H7 (cell line): ENCODE measurements at regions not wholly inside any gene's neighbourhood (a gene's known extent, or its start where the extent isn't known, plus 50 kb on each side); places are given as distances from the start of the nearest gene placed in this dataset.

Experiments
- DNase-seq: peaks from one replicate; pipeline ENCODE4 v3.0.0; 2012
- H3K27me3 ChIP-seq: 2 replicates; pipeline ENCODE4 v1.6.0; 2011; ENCODE audit warnings: mild to moderate bottlenecking, low read length; ENCODE audit not compliant: control insufficient read depth, insufficient read depth
- H3K36me3 ChIP-seq: replicated peaks from 2 replicates; pipeline ENCODE4 v1.5.1; 2011; ENCODE audit warnings: low read length; ENCODE audit not compliant: control insufficient read depth, insufficient read depth
- H3K4me3 ChIP-seq: 2 replicates; pipeline ENCODE4 v1.5.1; 2011; ENCODE audit warnings: low read depth, mild to moderate bottlenecking, control low read depth, low read length, moderate library complexity; ENCODE audit not compliant: insufficient read depth

- Histone ChIP-seq H3K4me3 (no peak overlapping the region), H3K36me3 (no peaks in the 10 kb centered on the region), H3K27me3 (no peaks in the 10 kb centered on the region)
- DNase-seq, result no peak
Measured at GRCh38 chr4:171025776-171026175, 787.4 kb upstream of the GALNTL6 start.

- Histone ChIP-seq H3K4me3 (no peak overlapping the region), H3K27me3 (no peaks in the 10 kb centered on the region), H3K36me3 (no peaks in the 10 kb centered on the region)
- DNase-seq, result no peak
Measured at GRCh38 chr4:171025343-171025742, 787.9 kb upstream of the GALNTL6 start.

GRCh38 chr4:171024720-171025303 lies 788.4 kb upstream of the GALNTL6 start:
- Histone ChIP-seq H3K27me3 (no peaks in the 10 kb centered on the region), H3K36me3 (no peaks in the 10 kb centered on the region), H3K4me3 (no peak overlapping the region)
- no peak for DNase-seq

- H3K27me3 ChIP-seq, result no peaks in the 10 kb centered on the region
- DNase-seq, result no peak
- H3K36me3 ChIP-seq, result no peaks in the 10 kb centered on the region
- H3K4me3 ChIP-seq, result no peak overlapping the region
Measured at GRCh38 chr4:171022824-171023230, 790.4 kb upstream of the GALNTL6 start.

GRCh38 chr4:171017593-171017992 lies 795.6 kb upstream of the GALNTL6 start:
- Histone ChIP-seq H3K4me3 (no peak overlapping the region), H3K36me3 (no peaks in the 10 kb centered on the region), H3K27me3 (no peaks in the 10 kb centered on the region)
- no peak for DNase-seq

- Histone ChIP-seq H3K27me3 (no peaks in the 10 kb centered on the region), H3K4me3 (no peak overlapping the region), H3K36me3 (no peaks in the 10 kb centered on the region)
- no peak for DNase-seq
Measured at GRCh38 chr4:171016145-171016544, 797.1 kb upstream of the GALNTL6 start.

GRCh38 chr4:171015441-171015840 lies 797.8 kb upstream of the GALNTL6 start:
- H3K27me3 ChIP-seq, result no peaks in the 10 kb centered on the region
- H3K4me3 ChIP-seq, result no peak overlapping the region
- H3K36me3 ChIP-seq, result no peaks in the 10 kb centered on the region
- no peak for DNase-seq

GRCh38 chr4:171007618-171008390 lies 805.4 kb upstream of the GALNTL6 start:
- Histone ChIP-seq H3K4me3 (no peak overlapping the region), H3K36me3 (no peaks in the 10 kb centered on the region), H3K27me3 (no peaks in the 10 kb centered on the region)
- no peak for DNase-seq

GRCh38 chr4:171002246-171002645 lies 811.0 kb upstream of the GALNTL6 start:
- Histone ChIP-seq H3K36me3 (no peaks in the 10 kb centered on the region), H3K27me3 (no peaks in the 10 kb centered on the region), H3K4me3 (no peak overlapping the region)
- no peak for DNase-seq

- no peaks in the 10 kb centered on the region for H3K27me3 ChIP-seq
- H3K36me3 ChIP-seq, result no peaks in the 10 kb centered on the region
- no peak overlapping the region for H3K4me3 ChIP-seq
- DNase-seq, result peak; percentile 18
Measured at GRCh38 chr4:170990989-170991589, 822.1 kb upstream of the GALNTL6 start.

GRCh38 chr4:170988446-170988845 lies 824.8 kb upstream of the GALNTL6 start:
- Histone ChIP-seq H3K27me3 (no peaks in the 10 kb centered on the region), H3K36me3 (no peaks in the 10 kb centered on the region), H3K4me3 (no peak overlapping the region)
- no peak for DNase-seq

GRCh38 chr4:170979736-170980135 lies 833.5 kb upstream of the GALNTL6 start:
- Histone ChIP-seq H3K27me3 (no peaks in the 10 kb centered on the region), H3K4me3 (no peak overlapping the region), H3K36me3 (no peaks in the 10 kb centered on the region)
- DNase-seq, result peak; percentile 12

GRCh38 chr4:170978990-170979389 lies 834.2 kb upstream of the GALNTL6 start:
- DNase-seq, result no peak
- Histone ChIP-seq H3K4me3 (no peak overlapping the region), H3K27me3 (no peaks in the 10 kb centered on the region), H3K36me3 (no peaks in the 10 kb centered on the region)

GRCh38 chr4:170949084-170949483 lies 859.3 kb upstream of the AADAT start:
- no peak for DNase-seq
- no peaks in the 10 kb centered on the region for H3K36me3 ChIP-seq
- H3K27me3 ChIP-seq, result no peaks in the 10 kb centered on the region
- H3K4me3 ChIP-seq, result no peak overlapping the region

- H3K36me3 ChIP-seq, result no peaks in the 10 kb centered on the region
- no peak for DNase-seq
- no peaks in the 10 kb centered on the region for H3K27me3 ChIP-seq
- H3K4me3 ChIP-seq, result no peak overlapping the region
Measured at GRCh38 chr4:170940043-170940724, 850.4 kb upstream of the AADAT start.
